HUES48 (cell line): ENCODE measurements at regions not wholly inside any gene's neighbourhood (a gene's known extent, or its start where the extent isn't known, plus 50 kb on each side); places are given as distances from the start of the nearest gene placed in this dataset.

Experiments
- H3K27ac ChIP-seq: one replicate; pipeline ENCODE4 v1.7.0; 2013; ENCODE audit warnings: low read depth, low read length, inconsistent platforms
- H3K27me3 ChIP-seq: 2 replicates; pipeline ENCODE4 v1.6.1; 2013; ENCODE audit warnings: mild to moderate bottlenecking, low read length; ENCODE audit not compliant: control insufficient read depth, insufficient read depth
- H3K36me3 ChIP-seq: 2 replicates; pipeline ENCODE4 v1.6.1; 2013; ENCODE audit warnings: low read length; ENCODE audit not compliant: control insufficient read depth, insufficient read depth
- H3K4me1 ChIP-seq: 2 replicates; pipeline ENCODE4 v1.6.1; 2013; ENCODE audit warnings: mild to moderate bottlenecking, low read length; ENCODE audit not compliant: control insufficient read depth, insufficient read depth
- H3K4me3 ChIP-seq: 2 replicates; pipeline ENCODE4 v1.5.1; 2013; ENCODE audit warnings: mild to moderate bottlenecking, low read depth, low read length
- H3K9ac ChIP-seq: 2 replicates; pipeline ENCODE4 v1.6.1; 2013; ENCODE audit warnings: mild to moderate bottlenecking, low read depth, low read length, moderate library complexity
- H3K9me3 ChIP-seq: 2 replicates; pipeline ENCODE4 v1.6.1; 2013; ENCODE audit warnings: low read length; ENCODE audit not compliant: control insufficient read depth, insufficient read depth

GRCh38 chr2:149986861-149987260, 399.3 kb upstream of the MMADHC start:
- no peak overlapping the region for H3K4me3 ChIP-seq
- no peaks in the 10 kb centered on the region for H3K36me3 ChIP-seq
- no peaks in the 10 kb centered on the region for H3K27me3 ChIP-seq
- no peaks in the 10 kb centered on the region for H3K4me1 ChIP-seq
- H3K9ac ChIP-seq: no peak overlapping the region
- no peaks in the 10 kb centered on the region for H3K9me3 ChIP-seq
- H3K27ac ChIP-seq: no peak overlapping the region

- Histone ChIP-seq H3K9ac (no peak overlapping the region), H3K4me1 (no peaks in the 10 kb centered on the region), H3K4me3 (no peak overlapping the region), H3K27ac (no peak overlapping the region), H3K9me3 (no peaks in the 10 kb centered on the region), H3K36me3 (no peaks in the 10 kb centered on the region), H3K27me3 (no peaks in the 10 kb centered on the region)
These were observed 396.7 kb upstream of the MMADHC start for GRCh38 chr2:149984311-149984710.

GRCh38 chr2:149972066-149972465, 384.5 kb upstream of the MMADHC start:
- no peaks in the 10 kb centered on the region for H3K9me3 ChIP-seq

GRCh38 chr2:149954981-149955600, 367.5 kb upstream of the MMADHC start:
- H3K9me3 ChIP-seq: no peaks in the 10 kb centered on the region

More at GRCh38 chr2:149972066-149972465, 384.5 kb upstream of the MMADHC start:
- no peak overlapping the region for H3K27ac ChIP-seq
- H3K4me3 ChIP-seq: no peak overlapping the region
- no peaks in the 10 kb centered on the region for H3K36me3 ChIP-seq
- no peaks in the 10 kb centered on the region for H3K4me1 ChIP-seq
- no peak overlapping the region for H3K9ac ChIP-seq
- no peaks in the 10 kb centered on the region for H3K27me3 ChIP-seq

GRCh38 chr2:149953627-149954026, 366.1 kb upstream of the MMADHC start:
- Histone ChIP-seq H3K27ac (no peak overlapping the region), H3K9me3 (no peaks in the 10 kb centered on the region), H3K36me3 (no peaks in the 10 kb centered on the region), H3K4me3 (no peak overlapping the region), H3K4me1 (no peaks in the 10 kb centered on the region), H3K27me3 (no peaks in the 10 kb centered on the region), H3K9ac (no peak overlapping the region)

More at GRCh38 chr2:149954981-149955600, 367.5 kb upstream of the MMADHC start:
- Histone ChIP-seq H3K4me3 (no peak overlapping the region), H3K27ac (no peak overlapping the region), H3K4me1 (no peaks in the 10 kb centered on the region), H3K36me3 (no peaks in the 10 kb centered on the region), H3K9ac (no peak overlapping the region), H3K27me3 (no peaks in the 10 kb centered on the region)

GRCh38 chr2:149931486-149931885, 343.9 kb upstream of the MMADHC start:
- no peaks in the 10 kb centered on the region for H3K4me1 ChIP-seq
- no peak overlapping the region for H3K27ac ChIP-seq
- no peaks in the 10 kb centered on the region for H3K27me3 ChIP-seq
- no peak overlapping the region for H3K9ac ChIP-seq
- no peak overlapping the region for H3K4me3 ChIP-seq
- no peaks in the 10 kb centered on the region for H3K9me3 ChIP-seq
- no peaks in the 10 kb centered on the region for H3K36me3 ChIP-seq

- Histone ChIP-seq H3K4me3 (no peak overlapping the region), H3K27me3 (no peaks in the 10 kb centered on the region), H3K9me3 (no peaks in the 10 kb centered on the region), H3K27ac (no peak overlapping the region), H3K9ac (no peak overlapping the region), H3K36me3 (no peaks in the 10 kb centered on the region), H3K4me1 (peaks cover 6% of the 10 kb centered on the region; the same call in 1 of the 2 replicates)
These were observed 340.4 kb upstream of the MMADHC start for GRCh38 chr2:149928011-149928410.

- peaks cover 6% of the 10 kb centered on the region; the same call in 1 of the 2 replicates for H3K4me1 ChIP-seq
- no peaks in the 10 kb centered on the region for H3K27me3 ChIP-seq
- no peaks in the 10 kb centered on the region for H3K9me3 ChIP-seq
- no peaks in the 10 kb centered on the region for H3K36me3 ChIP-seq
- H3K27ac ChIP-seq: no peak overlapping the region
- no peak overlapping the region for H3K9ac ChIP-seq
- H3K4me3 ChIP-seq: no peak overlapping the region
These were observed 338.6 kb upstream of the MMADHC start for GRCh38 chr2:149926149-149926548.

GRCh38 chr2:149924549-149925213, 337.1 kb upstream of the MMADHC start:
- H3K9me3 ChIP-seq: no peaks in the 10 kb centered on the region
- H3K27ac ChIP-seq: no peak overlapping the region
- no peak overlapping the region for H3K9ac ChIP-seq
- peaks cover 6% of the 10 kb centered on the region; the same call in 1 of the 2 replicates for H3K4me1 ChIP-seq
- H3K27me3 ChIP-seq: no peaks in the 10 kb centered on the region
- H3K36me3 ChIP-seq: no peaks in the 10 kb centered on the region
- H3K4me3 ChIP-seq: no peak overlapping the region

- Histone ChIP-seq H3K36me3 (no peaks in the 10 kb centered on the region), H3K9me3 (no peaks in the 10 kb centered on the region), H3K9ac (no peak overlapping the region), H3K4me3 (no peak overlapping the region), H3K4me1 (peaks cover 6% of the 10 kb centered on the region; the same call in 1 of the 2 replicates), H3K27ac (no peak overlapping the region), H3K27me3 (no peaks in the 10 kb centered on the region)
These were observed 336.5 kb upstream of the MMADHC start for GRCh38 chr2:149924028-149924427.

- Histone ChIP-seq H3K27me3 (no peaks in the 10 kb centered on the region), H3K4me1 (peaks cover 6% of the 10 kb centered on the region; the same call in 1 of the 2 replicates), H3K4me3 (no peak overlapping the region), H3K9ac (no peak overlapping the region), H3K27ac (no peak overlapping the region), H3K9me3 (no peaks in the 10 kb centered on the region), H3K36me3 (no peaks in the 10 kb centered on the region)
These were observed 334.5 kb upstream of the MMADHC start for GRCh38 chr2:149921911-149922616.
